ENCODE measurements at regions not wholly inside any gene's neighbourhood (a gene's known extent, or its start where the extent isn't known, plus 50 kb on each side); places are given as distances from the start of the nearest gene placed in this dataset.
"Not testable (repeated sequence)": the region's sequence is repeated elsewhere in the genome, so short reads cannot be mapped to it uniquely, and the experiment has no call there.

DNA sequence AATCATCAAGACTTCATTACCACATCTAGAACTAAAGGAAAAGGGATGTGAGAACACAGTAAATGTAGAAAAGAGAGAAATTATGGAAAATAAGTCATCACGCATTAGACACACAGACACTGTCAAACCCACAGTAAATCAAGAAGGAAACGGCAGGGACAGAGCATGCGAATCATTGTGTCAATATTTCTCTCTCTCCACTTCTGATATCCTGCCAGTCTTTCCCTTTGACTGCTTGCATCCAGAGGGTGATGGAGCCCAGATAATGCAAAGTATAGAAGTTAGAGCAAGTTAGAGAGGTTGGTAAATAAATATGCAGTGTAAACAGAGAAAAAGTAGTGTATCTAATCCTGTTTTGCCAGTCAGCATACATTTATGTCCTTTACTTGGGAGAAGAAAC, 706.8 kb upstream of the ANO3 start:
- H3K9me3 Mint-ChIP-seq (ENCODE audit: low read depth), result peaks cover 5% of the 10 kb centered on the region
- ATAC-seq (no peak), DNase-seq (no peak)
- no peaks in the 10 kb centered on the region for H3K36me3 Mint-ChIP-seq
- CTCF ChIA-PET, result no interaction called here
- no peak overlapping the region for H3K4me3 Mint-ChIP-seq
- H3K27me3 Mint-ChIP-seq, result no peaks in the 10 kb centered on the region
- no peaks in the 10 kb centered on the region for H3K4me1 Mint-ChIP-seq
- no peak overlapping the region for H3K27ac Mint-ChIP-seq

DNA sequence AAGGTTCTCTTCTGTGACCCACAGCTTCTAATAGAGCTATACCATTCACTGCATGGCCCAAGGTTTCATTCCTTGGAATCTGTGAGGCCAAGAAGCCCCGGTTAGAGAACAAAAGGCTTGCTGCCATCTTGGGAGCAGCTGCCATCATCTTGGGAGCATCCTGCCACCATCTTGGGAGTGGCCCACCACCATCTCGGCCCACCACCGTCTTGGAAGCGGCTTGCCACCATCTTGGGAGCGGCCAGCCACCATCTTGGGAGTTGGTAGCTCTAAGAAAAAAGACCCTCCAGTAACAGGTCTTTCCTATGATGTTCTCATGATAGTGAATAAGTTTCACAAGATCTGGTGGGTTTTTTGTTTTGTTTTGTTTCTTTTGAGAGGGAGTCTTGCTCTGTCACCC, 703.9 kb upstream of the ANO3 start:
- H3K4me1 Mint-ChIP-seq, result no peaks in the 10 kb centered on the region

GRCh38 chr11:25633230-25633629, 698.7 kb upstream of the ANO3 start:
- peaks cover 6% of the 10 kb centered on the region for H3K9me3 Mint-ChIP-seq (ENCODE audit: low read depth)
- no peaks in the 10 kb centered on the region for H3K4me1 Mint-ChIP-seq
- DNase-seq (no peak), ATAC-seq (no peak)
- H3K27ac Mint-ChIP-seq, result no peak overlapping the region
- no peaks in the 10 kb centered on the region for H3K27me3 Mint-ChIP-seq
- H3K4me3 Mint-ChIP-seq, result no peak overlapping the region
- CTCF ChIA-PET, result no interaction called here
- no peaks in the 10 kb centered on the region for H3K36me3 Mint-ChIP-seq

More for the DNA sequence above, 703.9 kb upstream of the ANO3 start:
- Mint-ChIP-seq H3K4me3 (no peak overlapping the region), H3K36me3 (no peaks in the 10 kb centered on the region), H3K27me3 (no peaks in the 10 kb centered on the region), H3K9me3 (ENCODE audit: low read depth) (peaks cover 8% of the 10 kb centered on the region), H3K27ac (no peak overlapping the region)
- no peak for ATAC-seq
- CTCF ChIA-PET, result no interaction called here
- no peak for DNase-seq

DNA sequence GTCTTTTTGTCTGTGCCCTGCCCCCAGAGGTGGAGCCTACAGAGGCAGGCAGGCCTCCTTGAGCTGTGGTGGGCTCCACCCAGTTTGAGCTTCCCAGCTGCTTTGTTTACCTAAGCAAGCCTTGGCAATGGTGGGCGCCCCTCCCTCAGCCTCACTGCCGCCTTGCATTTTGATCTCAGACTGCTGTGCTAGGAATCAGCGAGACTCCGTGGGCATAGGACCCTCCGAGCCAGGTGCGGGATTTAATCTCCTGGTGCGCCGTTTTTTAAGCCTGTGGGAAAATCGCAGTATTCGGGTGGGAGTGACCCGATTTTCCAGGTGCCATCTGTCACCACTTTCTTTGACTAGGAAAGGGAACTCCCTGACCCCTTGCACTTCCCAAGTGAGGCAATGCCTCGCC, 682.7 kb upstream of the ANO3 start:
- ATAC-seq; CTCF ChIA-PET; H3K27ac Mint-ChIP-seq; H3K36me3 Mint-ChIP-seq; H3K27me3 Mint-ChIP-seq; H3K4me1 Mint-ChIP-seq; H3K4me3 Mint-ChIP-seq; DNase-seq; H3K9me3 Mint-ChIP-seq (ENCODE audit: low read depth): not testable (repeated sequence)

GRCh38 chr11:25650319-25650718, 681.6 kb upstream of the ANO3 start:
- CTCF ChIA-PET, result no interaction called here
- no peaks in the 10 kb centered on the region for H3K36me3 Mint-ChIP-seq
- H3K9me3 Mint-ChIP-seq (ENCODE audit: low read depth), result peaks cover 2% of the 10 kb centered on the region
- H3K4me3 Mint-ChIP-seq, result no peak overlapping the region
- DNase-seq, result no peak
- H3K4me1 Mint-ChIP-seq, result no peaks in the 10 kb centered on the region
- no peak for ATAC-seq
- H3K27me3 Mint-ChIP-seq, result no peaks in the 10 kb centered on the region
- no peak overlapping the region for H3K27ac Mint-ChIP-seq

DNA sequence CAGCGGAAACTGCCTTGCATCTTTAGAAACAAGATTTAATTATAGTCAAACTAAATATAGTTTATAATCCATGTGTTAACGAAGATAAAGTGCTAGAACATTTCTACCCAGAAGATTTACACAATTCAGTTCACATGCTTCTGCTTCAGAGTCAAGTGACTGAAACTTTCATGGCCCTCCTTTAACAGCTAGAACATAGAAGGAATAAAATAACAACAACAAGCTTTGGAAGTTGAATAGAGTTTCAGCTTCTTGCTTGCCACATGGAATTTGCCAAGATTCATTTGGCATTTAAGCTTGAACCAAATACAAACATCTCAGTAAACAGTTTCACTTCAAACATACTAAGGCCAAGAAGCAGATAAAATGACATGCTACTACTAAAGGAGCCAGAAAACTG, 676.3 kb upstream of the ANO3 start:
- no peaks in the 10 kb centered on the region for H3K4me1 Mint-ChIP-seq
- ATAC-seq (no peak), DNase-seq (no peak)
- H3K27ac Mint-ChIP-seq, result no peak overlapping the region
- H3K36me3 Mint-ChIP-seq, result no peaks in the 10 kb centered on the region
- CTCF ChIA-PET, result no interaction called here
- peaks cover 7% of the 10 kb centered on the region for H3K9me3 Mint-ChIP-seq (ENCODE audit: low read depth)
- H3K4me3 Mint-ChIP-seq, result no peak overlapping the region
- no peaks in the 10 kb centered on the region for H3K27me3 Mint-ChIP-seq

DNA sequence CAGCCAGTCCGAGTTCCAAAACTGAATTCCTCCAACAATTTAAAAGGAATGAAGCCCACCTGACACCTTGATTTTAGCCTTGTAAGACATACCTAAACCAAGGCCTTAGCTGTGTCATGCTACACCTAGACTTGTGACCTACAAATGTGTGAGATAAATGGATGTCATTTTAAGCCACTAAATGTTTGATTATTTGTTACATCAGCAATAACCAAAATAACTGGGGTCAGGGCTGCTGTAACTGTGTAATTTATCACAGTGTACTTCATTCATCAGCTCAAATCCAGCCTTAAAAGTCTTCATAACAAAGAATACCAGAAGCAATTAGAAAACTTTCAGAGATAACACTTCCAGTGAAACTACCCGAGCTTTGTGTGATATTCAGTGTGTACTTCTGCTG, 673.0 kb upstream of the ANO3 start:
- no peaks in the 10 kb centered on the region for H3K27me3 Mint-ChIP-seq
- ATAC-seq (no peak), DNase-seq (no peak)
- H3K9me3 Mint-ChIP-seq (ENCODE audit: low read depth), result peaks cover 11% of the 10 kb centered on the region
- no peaks in the 10 kb centered on the region for H3K36me3 Mint-ChIP-seq
- H3K4me1 Mint-ChIP-seq, result no peaks in the 10 kb centered on the region
- CTCF ChIA-PET, result no interaction called here
- H3K4me3 Mint-ChIP-seq, result no peak overlapping the region
- no peak overlapping the region for H3K27ac Mint-ChIP-seq

DNA sequence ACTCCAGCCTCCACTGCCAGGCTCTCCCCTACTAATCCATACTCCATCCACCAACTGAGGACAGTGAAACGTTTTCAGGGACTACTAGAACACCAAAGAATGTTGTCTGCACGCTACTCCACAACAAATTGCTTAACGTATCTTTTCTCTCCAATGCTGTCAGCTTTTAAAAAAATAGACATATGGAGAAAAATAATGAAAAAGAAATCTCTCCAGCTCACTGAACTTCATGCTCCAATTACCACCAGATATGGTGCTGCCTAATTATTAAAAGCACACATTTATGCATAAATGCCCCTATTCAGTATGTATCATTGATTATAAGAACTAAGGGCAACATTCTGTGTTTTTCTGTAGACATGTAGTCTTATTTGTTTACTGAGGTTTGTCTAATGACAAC, 672.2 kb upstream of the ANO3 start:
- DNase-seq, result no peak
- ATAC-seq, result no peak
- Mint-ChIP-seq H3K36me3 (no peaks in the 10 kb centered on the region), H3K27me3 (no peaks in the 10 kb centered on the region), H3K27ac (no peak overlapping the region), H3K4me3 (no peak overlapping the region), H3K9me3 (ENCODE audit: low read depth) (peaks cover 13% of the 10 kb centered on the region), H3K4me1 (no peaks in the 10 kb centered on the region)
- CTCF ChIA-PET, result no interaction called here

DNA sequence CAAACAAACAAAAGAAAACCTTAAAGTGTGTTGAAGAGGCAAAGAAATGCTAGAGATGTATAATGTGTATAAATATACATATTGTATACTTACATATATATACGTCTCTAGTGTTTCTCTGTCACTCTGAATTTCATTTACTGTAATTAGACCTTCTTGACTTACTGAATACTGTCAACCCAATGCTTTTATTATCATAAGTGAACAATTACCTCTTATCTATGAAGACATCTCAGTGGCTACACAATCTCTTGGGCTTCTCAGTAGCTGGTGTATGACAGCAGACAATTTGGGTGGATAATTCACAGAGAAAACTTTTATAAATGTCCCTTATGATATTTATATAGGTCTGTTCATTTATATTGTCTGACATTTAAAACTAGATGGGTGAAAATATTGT, 664.1 kb upstream of the ANO3 start:
- H3K27me3 Mint-ChIP-seq, result no peaks in the 10 kb centered on the region
- no peak overlapping the region for H3K4me3 Mint-ChIP-seq
- DNase-seq (no peak), ATAC-seq (no peak)
- H3K4me1 Mint-ChIP-seq, result no peaks in the 10 kb centered on the region
- H3K9me3 Mint-ChIP-seq (ENCODE audit: low read depth), result peaks cover 9% of the 10 kb centered on the region
- no peak overlapping the region for H3K27ac Mint-ChIP-seq
- CTCF ChIA-PET, result no interaction called here
- H3K36me3 Mint-ChIP-seq, result no peaks in the 10 kb centered on the region

GRCh38 chr11:25691959-25692358, 640.0 kb upstream of the ANO3 start:
- Mint-ChIP-seq H3K27ac (no peak overlapping the region), H3K9me3 (ENCODE audit: low read depth) (peaks cover 13% of the 10 kb centered on the region), H3K4me1 (no peaks in the 10 kb centered on the region), H3K27me3 (no peaks in the 10 kb centered on the region), H3K4me3 (no peak overlapping the region), H3K36me3 (no peaks in the 10 kb centered on the region)
- no peak for ATAC-seq
- DNase-seq, result no peak
- CTCF ChIA-PET, result no interaction called here

GRCh38 chr11:25702417-25702816, 629.5 kb upstream of the ANO3 start:
- CTCF ChIA-PET, result no interaction called here
- H3K27ac Mint-ChIP-seq, result no peak overlapping the region
- no peak overlapping the region for H3K4me3 Mint-ChIP-seq
- peaks cover 12% of the 10 kb centered on the region for H3K9me3 Mint-ChIP-seq (ENCODE audit: low read depth)
- H3K4me1 Mint-ChIP-seq, result no peaks in the 10 kb centered on the region
- no peak for DNase-seq
- H3K36me3 Mint-ChIP-seq, result no peaks in the 10 kb centered on the region
- H3K27me3 Mint-ChIP-seq, result no peaks in the 10 kb centered on the region
- no peak for ATAC-seq

GRCh38 chr11:25710975-25711374, 621.0 kb upstream of the ANO3 start:
- Mint-ChIP-seq H3K27ac (no peak overlapping the region), H3K4me3 (no peak overlapping the region), H3K36me3 (no peaks in the 10 kb centered on the region), H3K9me3 (ENCODE audit: low read depth) (peaks cover 7% of the 10 kb centered on the region), H3K27me3 (no peaks in the 10 kb centered on the region), H3K4me1 (no peaks in the 10 kb centered on the region)
- CTCF ChIA-PET, result no interaction called here
- no peak for DNase-seq
- no peak for ATAC-seq

GRCh38 chr11:25727944-25728343, 604.0 kb upstream of the ANO3 start:
- Mint-ChIP-seq H3K27me3 (no peaks in the 10 kb centered on the region), H3K9me3 (ENCODE audit: low read depth) (peaks cover 17% of the 10 kb centered on the region), H3K27ac (no peak overlapping the region), H3K4me3 (no peak overlapping the region), H3K36me3 (no peaks in the 10 kb centered on the region), H3K4me1 (no peaks in the 10 kb centered on the region)
- CTCF ChIA-PET, result no interaction called here
- DNase-seq, result no peak
- no peak for ATAC-seq

- no peak for ATAC-seq
- H3K4me1 Mint-ChIP-seq, result no peaks in the 10 kb centered on the region
Measured at GRCh38 chr11:25730230-25730629, 601.7 kb upstream of the ANO3 start.

GRCh38 chr11:25733777-25734176, 598.2 kb upstream of the ANO3 start:
- CTCF ChIA-PET, result no interaction called here
- peaks cover 7% of the 10 kb centered on the region for H3K9me3 Mint-ChIP-seq (ENCODE audit: low read depth)
- no peak overlapping the region for H3K4me3 Mint-ChIP-seq
- H3K4me1 Mint-ChIP-seq, result no peaks in the 10 kb centered on the region
- no peaks in the 10 kb centered on the region for H3K36me3 Mint-ChIP-seq
- H3K27ac Mint-ChIP-seq, result no peak overlapping the region
- DNase-seq (no peak), ATAC-seq (no peak)
- no peaks in the 10 kb centered on the region for H3K27me3 Mint-ChIP-seq

More at GRCh38 chr11:25730230-25730629, 601.7 kb upstream of the ANO3 start:
- Mint-ChIP-seq H3K27ac (no peak overlapping the region), H3K36me3 (no peaks in the 10 kb centered on the region), H3K4me3 (no peak overlapping the region), H3K9me3 (ENCODE audit: low read depth) (peaks cover 8% of the 10 kb centered on the region), H3K27me3 (no peaks in the 10 kb centered on the region)
- DNase-seq, result no peak
- CTCF ChIA-PET, result no interaction called here
